Transverse colon (tissue), 4 donors: ENCODE measurements at regions not wholly inside any gene's neighbourhood (a gene's known extent, or its start where the extent isn't known, plus 50 kb on each side); places are given as distances from the start of the nearest gene placed in this dataset.

Source experiments
- DNase-seq: peaks from one replicate; pipeline ENCODE4 v3.0.0-alpha.2; 2019
- H3K27ac ChIP-seq, 4 donors: fragments of 200-600 bp; sonication (generic); 2 replicates each; pipeline ENCODE4 v1.5.1; 2016 to 2018; ENCODE audit warnings: inconsistent platforms in 4 of 4
- H3K27me3 ChIP-seq: fragments of 200-600 bp; sonication (generic); 2 replicates; pipeline ENCODE4 v1.5.1; 2017; ENCODE audit warnings: inconsistent platforms
- H3K36me3 ChIP-seq, 4 donors: fragments of 200-600 bp; sonication (generic); 2 replicates each; pipeline ENCODE4 v1.5.1; 2017 to 2019; ENCODE audit warnings: inconsistent platforms in 4 of 4
- H3K4me1 ChIP-seq, 4 donors: fragments of 200-600 bp; sonication (generic); 2 replicates each; pipeline ENCODE4 v1.5.1; 2017 to 2020; ENCODE audit warnings: inconsistent platforms in 4 of 4
- H3K4me3 ChIP-seq, 4 donors: fragments of 200-600 bp; sonication (generic); 1 replicate in 1 of 4; 2 replicates in 3 of 4; pipeline versions ENCODE4 v1.5.1 to v1.6.1; 2017 to 2019; ENCODE audit warnings: inconsistent platforms in 4 of 4
- H3K9me3 ChIP-seq, 2 donors: fragments of 200-600 bp; sonication (generic); 2 replicates each; pipeline ENCODE4 v1.5.1; 2017 to 2019; ENCODE audit warnings: inconsistent platforms in 2 of 2
- CTCF ChIP-seq, 5 experiments: fragments of 200-600 bp in 3 of 5; fragments of 450-650 bp in 2 of 5; sonication (generic) in 3 of 5; IDR thresholded peaks; 1 replicate in 2 of 5; 2 replicates in 3 of 5; pipeline ENCODE4 v1.5.1; 2016 to 2017; ENCODE audit warnings: antibody characterized with exemption in 5 of 5, inconsistent platforms in 3 of 5, mild to moderate bottlenecking in 2 of 5, moderate library complexity in 1 of 5
- EP300 ChIP-seq: sonication (generic); formaldehyde crosslinking; IDR thresholded peaks from one replicate; pipeline ENCODE4 v1.6.1; 2017; ENCODE audit warnings: antibody characterized with exemption, low read depth
- POLR2A ChIP-seq: fragments of 450-650 bp; IDR thresholded peaks from one replicate; pipeline ENCODE4 v1.6.1; 2016; ENCODE audit warnings: antibody characterized with exemption, mild to moderate bottlenecking, moderate library complexity
- POLR2AphosphoS5 ChIP-seq, 3 donors: sonication (generic); formaldehyde crosslinking; IDR thresholded peaks; one replicate each; pipeline ENCODE4 v1.6.1; 2016; ENCODE audit warnings: antibody characterized with exemption in 3 of 3
- WGBS, 2 donors: methylation state at CpG; one replicate each; pipeline ENCODE4 v1.1.5; 2018; ENCODE audit warnings: low coverage in 1 of 2; 5-methylcytosine and 5-hydroxymethylcytosine counted together
- in situ Hi-C, 4 donors: fragments of 200-750 bp; cut with MboI; loops; one replicate each; pipeline versions ENCODE4 v1.15.0 to v1.15.1; 2017; ENCODE audit warnings: low sequenced_read_pairs in 3 of 4, low pct_ligation_motif_present in 1 of 4, low pct_unique_long_range_greater_than_20kb in 1 of 4
- intact Hi-C: fragments of 100-400 bp; cut with DNase I; formaldehyde crosslinking; loops from one replicate; pipeline ENCODE4 v1.15.1; 2023; ENCODE audit warnings: low total_unique reads

GRCh38 chr6:81826784-81827183, 74.3 kb upstream of the TENT5A start:
- Histone ChIP-seq H3K4me3 (no peak overlapping the region), H3K36me3 (no peaks in the 10 kb centered on the region), H3K27ac (no peak overlapping the region), H3K4me1 (peaks cover 0 to 17% (median 8%) of the 10 kb centered on the region in 4 donors), H3K9me3 (peaks cover 0 to 3% of the 10 kb centered on the region in 2 donors), H3K27me3 (no peaks in the 10 kb centered on the region)
- WGBS, 2 donors = 0 to 29% methylated on average over 1 of the region's 1 CpG
- in situ Hi-C loops (no loop called here), intact Hi-C loops (no loop called here)
- DNase-seq = no peak
- no peak for TF ChIP-seq CTCF (IDR thresholded peaks at IDR 0.05)
- TF ChIP-seq EP300 = no peak
- no peak for TF ChIP-seq POLR2A
- TF ChIP-seq POLR2AphosphoS5 (IDR thresholded peaks at IDR 0.05) = no peak

- DNase-seq = no peak
- 39 to 70% methylated on average over 2 to 3 of the region's 3 CpGs for WGBS, 2 donors
- no peak for TF ChIP-seq CTCF (IDR thresholded peaks at IDR 0.05)
- TF ChIP-seq POLR2AphosphoS5 (IDR thresholded peaks at IDR 0.05) = peak in 1 of 3 donors; percentile 21
These were observed 70.1 kb upstream of the TENT5A start for GRCh38 chr6:81822568-81822967.

GRCh38 chr6:81821449-81821848, 69.0 kb upstream of the TENT5A start:
- H3K9me3 ChIP-seq = peaks cover 0 to 2% of the 10 kb centered on the region in 2 donors
- TF ChIP-seq POLR2AphosphoS5 (IDR thresholded peaks at IDR 0.05) (no peak), POLR2A (no peak), CTCF (IDR thresholded peaks at IDR 0.05) (no peak), EP300 (no peak)
- no peak for DNase-seq
- H3K4me1 ChIP-seq = peaks cover 0 to 28% (median 17%) of the 10 kb centered on the region in 4 donors
- H3K27ac ChIP-seq = peak overlapping the region in 2 of 4 donors; percentile 39 to 65
- H3K36me3 ChIP-seq = no peaks in the 10 kb centered on the region
- H3K27me3 ChIP-seq = no peaks in the 10 kb centered on the region
- intact Hi-C loops (no loop called here), in situ Hi-C loops (no loop called here)
- H3K4me3 ChIP-seq = no peak overlapping the region

More at GRCh38 chr6:81822568-81822967, 70.1 kb upstream of the TENT5A start:
- peaks cover 0 to 28% (median 17%) of the 10 kb centered on the region in 4 donors for H3K4me1 ChIP-seq
- in situ Hi-C loops (no loop called here), intact Hi-C loops (no loop called here)
- H3K27me3 ChIP-seq = no peaks in the 10 kb centered on the region
- H3K9me3 ChIP-seq = peaks cover 0 to 3% of the 10 kb centered on the region in 2 donors
- no peak overlapping the region for H3K4me3 ChIP-seq
- H3K36me3 ChIP-seq = no peaks in the 10 kb centered on the region
- H3K27ac ChIP-seq = peak overlapping the region; percentile 22 to 65 (median 38)

- no peaks in the 10 kb centered on the region for H3K9me3 ChIP-seq
- no peaks in the 10 kb centered on the region for H3K36me3 ChIP-seq
- no peak overlapping the region for H3K4me3 ChIP-seq
- in situ Hi-C loops = no loop called here
- no peak for DNase-seq
- H3K4me1 ChIP-seq = peaks cover 0 to 28% (median 17%) of the 10 kb centered on the region in 4 donors
- intact Hi-C loops = no loop called here
- peak overlapping the region in 2 of 4 donors; percentile 39 to 48 for H3K27ac ChIP-seq
- TF ChIP-seq POLR2AphosphoS5 (IDR thresholded peaks at IDR 0.05) (no peak), CTCF (IDR thresholded peaks at IDR 0.05) (no peak), POLR2A (no peak)
- WGBS, 2 donors = 11 to 20% methylated on average over 1 of the region's 1 CpG
- no peaks in the 10 kb centered on the region for H3K27me3 ChIP-seq
These were observed 68.5 kb upstream of the TENT5A start for GRCh38 chr6:81820980-81821379.
